C4-2B (cell line): ENCODE measurements at regions not wholly inside any gene's neighbourhood (a gene's known extent, or its start where the extent isn't known, plus 50 kb on each side); places are given as distances from the start of the nearest gene placed in this dataset.

ENCODE experiments used
- CTCF ChIP-seq: fragments of 450-650 bp; conservative IDR thresholded peaks from 2 replicates; pipeline ENCODE4 v1.5.1; 2017; ENCODE audit warnings: mild to moderate bottlenecking
- ZFX ChIP-seq: fragments of 450-650 bp; IDR thresholded peaks from 2 replicates; pipeline ENCODE4 v1.6.1; 2017

GRCh38 chr10:128896963-128897362 lies 570.1 kb upstream of the MGMT start:
- TF ChIP-seq CTCF (no peak), ZFX (no peak)
